GM10248 (cell line): ENCODE measurements at regions not wholly inside any gene's neighbourhood (a gene's known extent, or its start where the extent isn't known, plus 50 kb on each side); places are given as distances from the start of the nearest gene placed in this dataset.
"Not testable (repeated sequence)": the region's sequence is repeated elsewhere in the genome, so short reads cannot be mapped to it uniquely, and the experiment has no call there.

Experiments used
- CTCF ChIA-PET: fragments of 300-600 bp; sonication (Branson Sonifier 250); formaldehyde crosslinking; extraction: SDS; loops from one replicate; lab custom pipeline; 2021; ENCODE audit warnings: antibody characterized with exemption; lab: Yijun Ruan, JAX
- POLR2A ChIA-PET: fragments of 350-650 bp; sonication (Branson Sonifier 250); formaldehyde crosslinking; extraction: SDS; loops from one replicate; lab custom pipeline; 2020; ENCODE audit warnings: antibody characterized with exemption; lab: Yijun Ruan, JAX
- DNase-seq: peaks from one replicate; pipeline ENCODE4 v3.0.0; 2012; ENCODE audit errors: extremely low spot score
- CTCF ChIP-seq: IDR thresholded peaks from 2 replicates; pipeline ENCODE4 v1.5.1; 2012; ENCODE audit warnings: mild to moderate bottlenecking, low read depth; ENCODE audit errors: extremely low read depth, missing control alignments, control extremely low read depth

- DNase-seq: no peak
- TF ChIP-seq CTCF: no peak
- POLR2A ChIA-PET: no interaction called here
- CTCF ChIA-PET: no interaction called here
Observed at GRCh38 chr3:78098367-78098766, 1058.5 kb downstream of the ROBO2 start.

- no peak for TF ChIP-seq CTCF
- DNase-seq: no peak
- CTCF ChIA-PET: interaction anchor here (1.0 to 1.6 kb wide), 3 partner anchors 21 to 29 kb away, joined by 3 read pairs; no protein-coding TSS in a partner anchor
- POLR2A ChIA-PET: no interaction called here
Observed at GRCh38 chr3:78101384-78101783, 1061.5 kb downstream of the ROBO2 start.

GRCh38 chr3:78108269-78108961 lies 1068.5 kb downstream of the ROBO2 start:
- CTCF ChIA-PET, POLR2A ChIA-PET, DNase-seq: not testable (repeated sequence)

GRCh38 chr3:78112291-78113010 lies 1072.6 kb downstream of the ROBO2 start:
- POLR2A ChIA-PET: no interaction called here
- no peak for TF ChIP-seq CTCF
- CTCF ChIA-PET: interaction anchor here (1.2 kb wide), 1 partner anchor 9 kb away, joined by 3 read pairs; no protein-coding TSS in a partner anchor

GRCh38 chr3:78115983-78116382 lies 1076.1 kb downstream of the ROBO2 start:
- DNase-seq: no peak
- ChIA-PET CTCF (no interaction called here), POLR2A (no interaction called here)
- no peak for TF ChIP-seq CTCF

More at GRCh38 chr3:78112291-78113010, 1072.6 kb downstream of the ROBO2 start:
- no peak for DNase-seq

GRCh38 chr3:78116874-78117273 lies 1077.0 kb downstream of the ROBO2 start:
- DNase-seq: no peak
- CTCF ChIA-PET: no interaction called here
- POLR2A ChIA-PET: no interaction called here
- TF ChIP-seq CTCF: no peak

GRCh38 chr3:78123058-78123457 lies 1083.2 kb downstream of the ROBO2 start:
- DNase-seq: no peak
- POLR2A ChIA-PET: no interaction called here
- CTCF ChIA-PET: interaction anchor here (0.8 to 1.4 kb wide), 2 partner anchors 17 to 22 kb away, joined by 3 to 4 read pairs; no protein-coding TSS in a partner anchor
- no peak for TF ChIP-seq CTCF
